NK-92 treated with Interleukin-12 subunit alpha and Interleukin-12 subunit beta, amount 100 ng/mL, for 24 hours (cell line): ENCODE measurements at regions not wholly inside any gene's neighbourhood (a gene's known extent, or its start where the extent isn't known, plus 50 kb on each side); places are given as distances from the start of the nearest gene placed in this dataset.
"Not testable (repeated sequence)": the region's sequence is repeated elsewhere in the genome, so short reads cannot be mapped to it uniquely, and the experiment has no call there.

ENCODE experiments used
- DNase-seq: peaks from one replicate; lab custom pipeline; 2025; lab: John Stamatoyannopoulos, UW

DNA sequence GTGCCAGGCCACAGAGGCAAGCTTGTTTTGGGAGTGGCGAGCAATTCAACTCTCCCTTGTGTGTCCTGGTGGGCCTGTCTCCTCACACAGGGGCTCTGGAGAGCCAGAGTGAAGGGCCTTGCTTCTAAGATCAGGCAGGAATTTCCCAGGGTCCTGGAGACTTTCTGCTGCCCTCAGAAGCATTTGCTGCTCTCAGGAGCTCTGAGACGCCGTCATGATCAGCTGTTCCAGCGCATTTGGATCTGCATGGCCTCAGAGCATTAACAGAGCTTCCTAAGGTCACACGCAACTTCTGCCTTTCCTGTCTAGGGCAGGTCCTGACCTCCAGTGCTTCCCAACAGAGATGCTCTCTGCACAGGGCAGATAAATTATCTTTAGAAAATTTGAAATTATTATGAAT, 52.2 kb upstream of the C10orf90 start:
- no peak for DNase-seq

DNA sequence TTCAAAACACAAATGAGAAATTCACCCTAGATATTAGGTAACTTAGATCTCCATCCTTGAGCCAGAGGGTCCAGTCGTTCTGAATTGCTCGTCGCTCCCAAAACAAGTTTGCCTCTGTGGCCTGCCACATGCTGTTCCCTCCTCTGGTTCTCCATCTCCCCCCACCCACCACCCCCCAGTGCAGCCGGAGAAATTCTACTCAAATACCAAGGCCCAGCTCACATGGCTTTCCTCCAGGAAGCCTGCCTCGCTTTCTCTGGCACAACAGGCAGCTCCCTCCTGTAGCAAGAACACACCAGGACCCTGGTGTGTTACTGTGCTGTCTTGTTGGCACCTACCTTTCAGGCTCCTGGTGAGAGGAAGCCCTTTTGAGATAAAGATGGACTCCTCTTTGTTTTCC, 52.7 kb upstream of the C10orf90 start:
- DNase-seq, result no peak

DNA sequence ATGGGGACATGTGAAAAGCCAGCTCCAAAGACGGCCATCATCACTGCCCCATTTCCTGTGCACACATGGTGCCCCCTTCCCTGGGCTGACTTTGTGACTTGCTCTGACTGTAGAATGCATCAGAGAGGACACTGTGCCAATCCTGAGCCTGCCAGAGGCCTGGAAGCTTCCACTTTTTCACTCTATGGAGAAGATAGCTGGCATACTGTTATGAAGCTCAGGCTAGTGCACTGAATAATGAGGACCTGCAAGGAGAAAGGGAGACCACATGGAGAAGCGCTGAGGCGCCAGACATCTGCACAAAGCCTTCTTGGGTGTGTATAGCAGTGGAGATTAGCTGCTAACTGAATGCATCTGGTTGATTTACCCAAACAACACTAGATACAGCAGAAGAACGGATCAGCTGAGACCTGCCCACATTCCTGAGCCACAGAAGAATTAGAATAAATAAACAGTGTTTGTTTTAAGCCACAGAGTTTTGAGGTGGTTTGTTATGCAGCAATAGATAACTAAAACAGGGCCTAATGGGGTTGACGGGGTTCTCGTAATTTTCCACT, 58.9 kb upstream of the C10orf90 start:
- DNase-seq, result no peak

DNA sequence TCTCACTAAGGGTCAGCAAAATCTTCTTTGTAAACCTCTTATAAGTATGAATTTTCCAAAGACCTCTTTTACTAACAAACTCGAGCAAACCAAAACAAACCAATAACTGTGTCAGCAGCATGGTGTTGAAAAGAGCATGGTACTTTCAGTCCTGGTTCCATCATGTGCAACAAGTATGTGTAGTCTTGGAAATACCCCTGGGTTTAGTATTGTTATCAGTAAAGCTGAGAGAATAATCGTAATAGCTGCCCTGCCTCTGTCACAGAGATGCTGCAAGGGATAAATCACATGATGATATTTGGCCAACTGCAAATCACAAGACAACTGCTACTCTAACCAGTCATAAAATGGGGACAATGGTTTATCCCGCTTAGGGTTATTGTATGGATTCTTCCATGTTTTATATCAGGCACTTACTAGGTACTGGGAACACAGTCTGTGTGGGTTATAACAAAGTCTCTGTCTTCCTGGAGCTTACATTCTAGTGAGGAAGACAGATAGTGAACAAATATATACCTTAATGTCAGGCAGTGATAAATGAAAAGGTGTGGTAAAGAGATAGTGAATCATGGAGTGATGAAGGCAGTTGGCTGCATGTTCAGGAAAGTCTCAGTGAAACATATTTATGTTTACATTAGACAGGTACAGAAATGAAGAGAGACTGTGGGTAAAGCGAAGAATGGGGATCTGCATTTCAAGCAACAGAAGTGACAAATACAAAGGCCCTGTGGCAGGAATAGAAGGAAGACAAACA, 60.5 kb upstream of the C10orf90 start:
- no peak for DNase-seq

DNA sequence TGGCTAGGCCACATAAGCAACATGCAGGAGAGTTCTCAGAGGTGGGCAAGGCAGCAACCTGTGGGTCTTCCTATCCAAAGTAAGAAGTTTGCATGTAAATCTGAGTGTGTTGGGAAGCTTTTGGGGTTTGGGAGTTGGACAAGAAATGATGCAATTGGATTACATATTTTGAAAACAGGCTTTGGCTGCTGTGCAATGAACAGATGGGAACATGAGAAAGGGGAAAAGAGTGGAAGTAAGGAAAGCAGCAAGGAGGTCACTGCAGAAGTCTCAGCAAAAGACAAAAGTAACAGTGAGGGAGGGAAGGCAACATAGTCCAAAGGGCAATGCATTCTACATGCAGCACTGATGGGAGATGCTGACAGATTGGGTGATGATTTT, 61.1 kb upstream of the C10orf90 start:
- DNase-seq, result no peak

DNA sequence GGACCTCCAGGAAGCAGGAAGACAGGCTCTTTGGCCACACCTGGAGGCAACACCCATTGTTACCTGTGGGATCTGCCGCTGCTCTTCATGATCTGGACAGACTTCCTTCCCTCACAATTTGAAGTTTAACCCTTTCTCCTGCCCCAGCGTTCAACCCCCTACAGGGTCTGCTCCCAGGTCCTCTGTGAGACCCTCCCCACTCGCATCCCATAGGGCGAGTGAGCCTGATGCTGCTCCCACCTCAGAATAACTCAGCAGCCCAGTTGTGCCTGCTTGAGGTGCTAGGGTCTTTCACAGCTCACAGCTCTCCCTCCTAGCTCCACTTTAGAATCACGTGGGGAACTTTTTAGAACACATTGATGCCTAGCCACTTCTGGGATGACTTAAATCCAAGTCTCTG, 61.8 kb upstream of the C10orf90 start:
- no peak for DNase-seq

DNA sequence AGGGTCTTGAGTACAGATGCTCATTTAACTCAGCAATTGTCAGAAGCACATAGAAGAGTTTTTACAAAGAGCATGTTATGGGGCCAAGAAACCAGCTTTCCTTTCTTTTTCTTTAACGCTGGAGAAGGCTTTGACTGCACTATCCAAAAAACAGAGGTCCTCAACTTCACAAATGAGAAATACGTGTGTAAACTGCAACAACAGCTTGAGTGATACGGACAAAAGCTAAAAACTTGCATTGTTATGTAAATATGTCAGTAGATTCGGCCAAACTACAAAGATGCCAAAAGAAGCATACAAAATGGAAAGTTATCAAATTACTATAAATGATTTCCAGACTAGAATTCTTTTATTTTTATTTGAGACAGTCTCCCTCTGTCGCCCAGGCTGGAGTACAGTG, 62.4 kb upstream of the C10orf90 start:
- DNase-seq, result no peak

DNA sequence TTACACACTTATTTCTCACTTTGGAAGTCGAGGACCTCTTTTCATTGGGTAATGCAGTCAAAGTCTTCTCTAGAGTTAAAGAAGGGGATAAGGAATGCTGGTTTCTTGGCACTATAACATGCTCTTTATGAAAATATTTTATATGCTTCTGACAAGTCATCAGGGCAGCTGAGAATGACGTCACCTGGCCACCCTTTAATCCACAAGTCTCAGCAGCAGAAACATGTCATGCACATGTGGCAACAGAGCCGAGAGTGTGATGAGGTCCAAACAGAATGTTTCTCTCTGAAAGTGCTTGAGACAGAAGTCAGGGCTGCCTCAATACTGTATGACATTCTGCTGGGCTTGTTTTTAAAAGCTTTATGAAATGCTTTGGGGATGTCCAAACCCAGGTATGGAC, 63.5 kb upstream of the C10orf90 start:
- DNase-seq, result no peak

DNA sequence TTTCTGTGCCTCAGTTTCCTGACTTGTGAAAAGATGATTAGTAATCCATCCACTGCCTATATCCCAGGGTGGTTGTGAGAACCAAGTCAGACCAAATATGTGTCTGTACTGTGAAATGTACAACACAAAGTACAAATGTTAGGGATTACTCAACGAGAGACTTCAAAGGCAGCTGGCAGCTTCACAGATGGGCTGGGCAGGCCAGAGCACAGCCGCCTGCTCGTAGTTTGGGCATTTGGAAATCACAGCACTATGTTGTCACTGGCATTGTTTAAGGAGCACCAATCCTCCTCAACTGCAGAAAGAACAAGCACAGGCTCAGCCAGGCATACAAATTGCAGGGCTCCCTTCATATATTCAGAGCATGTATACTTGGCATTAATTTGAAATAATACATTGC, 64.5 kb upstream of the C10orf90 start:
- DNase-seq, result no peak

DNA sequence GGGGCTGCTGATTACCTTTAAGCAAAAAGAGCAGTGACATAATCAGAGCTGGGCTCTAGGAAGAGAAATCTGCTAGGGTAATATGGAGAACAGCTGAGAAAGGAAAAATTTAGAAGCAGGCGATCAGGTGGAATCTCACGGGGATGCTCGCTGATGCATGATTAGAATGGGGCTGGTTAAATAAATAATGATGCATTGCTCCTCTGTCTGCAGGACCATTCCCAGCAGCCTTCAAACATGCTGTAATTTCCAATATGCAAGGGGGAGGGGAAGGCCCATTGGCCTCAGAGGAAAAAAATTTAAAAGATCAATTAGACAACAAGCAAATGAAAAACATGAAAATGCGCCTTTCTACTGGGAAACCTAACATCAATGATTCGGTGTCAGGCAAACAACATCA, 65.6 kb upstream of the C10orf90 start:
- no peak for DNase-seq

DNA sequence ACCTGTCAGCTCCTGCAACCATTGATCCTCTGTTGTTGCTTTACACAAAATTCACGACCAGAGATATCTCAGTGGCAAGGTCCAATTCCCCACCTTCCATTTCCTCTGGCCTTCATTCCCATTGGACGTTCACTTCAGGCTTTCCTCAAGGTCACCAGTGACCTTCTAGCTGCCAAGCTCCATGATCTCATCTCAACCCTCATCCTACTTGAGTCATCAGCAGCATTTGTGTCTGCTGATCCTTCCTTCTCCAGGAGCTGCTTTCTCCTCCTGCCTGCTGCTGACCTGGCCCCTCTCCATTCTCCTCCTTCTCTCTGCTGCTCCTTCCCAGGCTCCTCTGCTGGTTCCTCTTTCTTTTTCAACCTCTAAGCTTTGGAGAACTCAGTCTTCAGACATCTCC, 66.2 kb upstream of the C10orf90 start:
- no peak for DNase-seq

DNA sequence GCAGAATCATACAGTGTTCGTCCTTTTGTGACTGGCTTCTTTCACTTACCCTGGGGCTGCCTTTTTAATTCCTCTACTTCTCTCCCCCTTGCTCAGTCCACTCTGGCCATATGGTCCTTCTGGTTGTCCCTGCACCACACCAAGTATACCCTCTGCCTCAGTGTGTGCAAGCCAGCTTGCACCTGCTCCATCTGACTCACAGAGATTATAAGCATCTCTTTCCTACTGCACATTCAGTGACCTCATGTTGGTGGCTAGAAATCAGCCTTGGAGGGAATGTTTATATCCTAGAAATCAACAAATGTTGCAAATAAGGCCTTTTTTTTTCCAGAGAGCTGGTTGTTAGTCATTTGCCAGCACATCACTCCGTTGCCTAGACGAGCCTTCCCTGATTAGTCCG, 67.5 kb upstream of the C10orf90 start:
- no peak for DNase-seq

DNA sequence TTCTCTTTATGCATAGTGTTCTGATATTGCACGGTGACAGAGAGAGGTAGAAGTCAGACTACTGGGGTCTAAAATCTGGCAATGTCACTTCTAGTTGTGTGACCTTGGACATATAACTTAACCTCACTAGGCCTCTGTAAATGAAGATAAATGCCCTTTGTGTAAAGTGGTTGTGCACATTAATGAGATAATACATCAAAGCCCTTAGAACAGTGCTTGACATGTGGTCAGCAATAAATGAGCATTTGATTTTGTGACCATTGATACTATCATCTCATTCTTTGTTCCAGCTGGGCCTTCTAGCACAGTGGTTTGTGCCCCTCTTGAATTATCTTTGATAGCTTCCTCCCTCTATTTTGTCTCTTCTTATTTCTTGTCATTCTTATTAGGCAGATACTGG, 74.1 kb upstream of the C10orf90 start:
- DNase-seq, result no peak

DNA sequence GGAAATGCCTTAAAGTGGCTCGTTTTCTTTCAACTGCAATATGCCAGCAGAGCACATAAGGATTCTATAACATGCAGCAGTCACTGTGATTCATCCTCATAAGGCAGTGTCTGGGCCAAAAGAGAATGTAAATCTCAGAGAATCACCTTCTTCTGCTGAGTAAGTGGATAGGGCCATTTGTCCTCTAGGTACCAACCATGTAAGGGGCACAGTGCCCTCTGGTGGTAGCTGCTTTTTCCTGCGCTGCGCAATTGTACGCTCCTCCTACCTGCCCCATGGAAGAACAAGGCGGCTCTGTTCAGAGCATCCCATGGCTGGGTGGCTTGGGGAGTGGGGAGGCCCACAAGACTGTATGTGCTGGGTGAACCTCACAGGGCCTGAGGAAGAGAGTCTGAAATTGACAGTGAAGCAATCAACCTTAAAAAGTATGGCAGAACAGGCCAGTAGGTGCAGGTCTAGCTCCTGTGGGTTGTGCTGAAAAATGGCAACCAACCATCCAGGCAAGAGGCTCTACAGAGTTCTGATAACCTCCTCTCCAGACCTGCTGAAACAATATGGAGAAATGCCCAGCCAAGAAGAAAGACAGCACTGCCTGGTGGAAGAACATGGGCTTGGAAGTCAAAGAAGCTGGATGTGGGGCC, 78.6 kb upstream of the C10orf90 start:
- DNase-seq, result peak; percentile 3

DNA sequence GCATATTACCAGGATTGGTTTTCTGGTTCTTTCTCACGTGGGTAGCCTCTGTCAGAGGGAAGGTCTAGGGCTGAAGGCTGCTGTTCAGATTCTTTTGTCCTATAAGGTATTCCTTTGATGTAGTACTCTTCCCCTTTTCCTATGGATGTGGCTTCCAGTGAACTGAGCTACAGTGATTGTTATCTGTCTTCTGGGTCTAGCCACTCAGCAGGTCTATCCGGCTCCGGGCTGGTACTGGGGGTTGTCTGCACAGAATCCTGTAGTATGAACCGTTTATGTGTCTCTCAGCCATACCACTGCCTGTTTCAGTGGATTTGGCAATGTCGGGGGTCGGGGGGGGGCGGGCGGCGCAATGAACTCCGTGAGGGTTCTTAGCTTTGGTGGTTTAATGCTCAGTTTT, 84.5 kb upstream of the C10orf90 start:
- no peak for DNase-seq

DNA sequence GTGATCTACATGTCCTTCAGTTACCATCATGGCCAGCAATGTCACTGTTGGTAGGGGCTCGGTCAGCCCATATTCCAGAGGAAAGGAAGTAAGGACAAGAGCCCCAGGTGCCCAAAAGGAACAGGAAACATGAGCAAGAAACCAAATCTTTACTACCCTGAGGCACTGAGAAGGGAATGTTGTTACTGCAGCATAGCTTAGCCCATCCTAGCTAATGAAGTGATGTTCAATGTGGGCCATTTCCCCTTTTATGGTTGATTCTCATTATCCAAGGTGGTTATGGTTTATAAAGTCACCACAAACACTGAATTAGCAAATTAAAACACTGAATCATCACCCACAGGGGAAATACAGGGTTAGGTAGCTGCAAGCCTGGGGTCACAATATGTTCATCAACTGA, 88.4 kb upstream of the C10orf90 start:
- DNase-seq, result no peak

DNA sequence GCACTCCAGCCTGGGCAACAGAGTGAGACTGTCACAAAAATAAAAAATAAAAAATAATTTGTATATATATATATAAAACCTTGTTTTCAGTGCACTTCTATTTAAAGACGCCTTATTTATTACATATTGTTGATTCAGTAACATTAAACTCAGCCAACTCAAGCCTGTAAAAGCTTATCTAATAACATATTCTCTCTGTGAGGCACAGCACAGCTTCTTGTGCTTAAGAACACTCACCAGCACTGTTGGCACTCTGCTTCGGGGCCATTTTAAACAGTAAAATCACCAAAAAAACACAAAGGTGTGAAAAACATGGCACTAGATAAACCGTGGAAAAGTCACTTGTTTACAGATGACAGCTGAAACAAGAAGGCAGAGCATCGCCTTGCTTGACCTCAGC, 89.0 kb upstream of the C10orf90 start:
- DNase-seq, result no peak

DNA sequence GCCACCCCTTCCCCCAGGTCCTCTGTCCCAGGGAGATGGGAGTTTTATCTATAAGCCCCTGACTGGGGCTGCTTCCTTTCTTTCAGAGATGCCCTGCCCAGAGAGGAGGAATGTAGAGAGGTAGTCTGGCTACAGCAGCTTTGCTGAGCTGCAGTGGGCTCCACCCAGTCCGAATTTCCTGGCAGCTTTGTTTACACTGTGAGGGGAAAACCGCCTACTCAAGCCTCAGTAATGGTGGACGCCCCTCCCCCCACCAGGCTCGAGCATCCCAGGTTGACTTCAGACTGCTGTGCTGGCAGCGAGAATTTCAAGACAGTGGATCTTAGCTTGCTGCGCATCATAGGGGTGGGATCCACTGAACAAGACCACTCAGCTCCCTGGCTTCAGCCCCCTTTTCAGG, 96.2 kb upstream of the C10orf90 start:
- DNase-seq, result not testable (repeated sequence)

DNA sequence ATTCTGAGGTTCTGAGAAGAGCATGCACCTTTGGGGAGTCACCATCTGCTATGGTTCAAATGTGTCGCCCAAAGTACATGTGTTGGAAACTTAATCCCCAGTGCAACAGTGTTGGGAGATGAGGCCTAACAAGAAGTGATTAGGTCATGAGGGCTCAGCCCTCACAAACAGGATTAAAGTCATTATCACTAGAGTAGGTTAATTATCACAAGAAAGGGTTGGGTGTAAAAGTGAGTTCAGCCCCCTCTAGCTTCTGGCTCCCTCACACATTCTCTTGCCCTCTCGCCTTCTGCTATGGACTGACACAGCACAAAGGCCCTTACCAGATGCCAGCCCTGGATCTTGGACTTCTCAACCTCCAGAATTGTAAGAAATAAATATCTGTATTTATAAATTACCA, 100.3 kb upstream of the C10orf90 start:
- no peak for DNase-seq

DNA sequence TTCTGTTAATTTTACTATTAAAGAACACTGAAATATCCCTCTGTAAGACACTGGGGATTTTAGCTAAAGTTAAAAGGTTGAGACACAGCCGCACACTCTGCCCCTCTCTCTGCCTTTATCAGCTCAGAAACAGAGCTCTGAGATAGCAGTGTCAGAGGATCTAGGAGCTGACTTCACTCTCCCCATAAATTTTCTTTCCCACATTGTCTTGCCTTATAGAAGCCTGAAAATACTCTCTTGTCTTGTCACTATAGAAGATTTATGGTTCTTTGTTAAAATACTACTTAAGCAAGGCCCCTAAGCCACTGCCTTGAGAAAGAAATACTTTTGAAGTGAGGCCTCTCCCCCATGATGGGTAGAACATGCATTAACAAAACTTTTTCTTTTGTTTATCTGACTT, 105.7 kb upstream of the C10orf90 start:
- DNase-seq, result no peak

DNA sequence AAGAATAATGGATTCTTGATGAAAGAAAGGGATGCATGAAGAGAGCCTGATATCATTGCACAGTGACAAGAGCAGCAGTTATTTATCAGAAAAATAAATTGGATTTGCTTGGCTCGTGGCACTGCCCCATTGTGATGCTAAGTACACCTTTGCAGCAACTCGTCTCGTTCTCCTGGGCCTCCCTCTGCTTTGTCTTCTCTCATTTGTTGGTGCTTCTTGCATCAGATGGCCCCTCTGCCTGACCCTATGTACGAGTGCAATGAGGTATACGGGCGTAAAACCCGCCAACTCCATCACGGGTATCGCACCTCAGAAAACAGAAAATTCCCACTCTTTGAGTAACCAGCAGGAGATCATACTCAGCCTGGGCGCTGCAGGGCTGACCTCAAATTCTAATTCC, 107.2 kb upstream of the C10orf90 start:
- DNase-seq, result no peak

DNA sequence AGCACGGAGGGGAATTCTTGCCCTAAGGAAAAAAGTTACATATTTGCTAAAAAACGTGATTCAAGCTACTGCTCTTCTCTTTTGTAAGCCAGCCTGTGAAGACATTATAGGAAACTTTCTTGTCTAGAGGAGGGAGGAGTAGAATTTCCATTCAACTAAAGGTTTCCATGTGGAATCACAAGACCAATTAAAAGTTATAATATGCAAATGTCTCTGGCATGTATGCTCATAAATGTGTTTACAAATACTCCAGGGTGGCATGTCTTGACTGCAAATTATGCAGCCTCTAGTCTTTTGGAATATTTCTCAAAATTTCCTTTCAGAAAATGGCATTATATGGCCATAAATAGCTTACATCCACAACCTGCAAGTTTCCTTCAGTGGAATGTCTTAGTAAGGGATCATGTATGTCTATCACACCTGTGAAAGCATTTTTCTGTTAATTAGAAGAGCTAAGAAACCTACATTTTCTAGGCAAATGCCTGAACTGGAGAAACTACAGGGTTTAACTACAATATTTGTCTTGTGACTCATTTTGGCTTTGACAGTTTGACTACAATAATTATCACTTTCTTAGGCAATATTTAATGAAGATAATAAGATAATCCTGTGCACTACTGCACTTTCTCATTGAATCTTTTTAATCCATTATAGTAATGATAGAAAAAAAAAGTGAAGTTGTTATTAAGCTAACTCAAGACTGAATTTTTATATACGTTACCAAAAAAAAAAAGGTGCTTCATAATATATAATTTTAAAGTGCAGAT, 111.1 kb upstream of the C10orf90 start:
- DNase-seq, result no peak
